K562 (cell line): ENCODE measurements at regions not wholly inside any gene's neighbourhood (a gene's known extent, or its start where the extent isn't known, plus 50 kb on each side); places are given as distances from the start of the nearest gene placed in this dataset.

ENCODE experiments used
- CXXC5 ChIP-seq: fragments of 250-450 bp; sonication (Bioruptor Pico); IDR thresholded peaks from 2 replicates; pipeline ENCODE4 v1.8.0; 2022; ENCODE audit warnings: inconsistent platforms, mild to moderate bottlenecking, moderate library complexity
- EP400 ChIP-seq: fragments of 450-650 bp; IDR thresholded peaks from 2 replicates; pipeline ENCODE4 v1.6.1; 2017; ENCODE audit warnings: antibody characterized with exemption, mild to moderate bottlenecking, moderate library complexity
- FOSL1 ChIP-seq: fragments of 200-800 bp; sonication (Bioruptor generic); conservative IDR thresholded peaks from 2 replicates; pipeline ENCODE4 v1.6.1; 2016; ENCODE audit warnings: missing genetic modification characterization, missing compliant biosample characterization
- NBN ChIP-seq: fragments of 450-650 bp; IDR thresholded peaks from 2 replicates; pipeline ENCODE4 v1.6.1; 2016; ENCODE audit warnings: low read depth, mild to moderate bottlenecking
- NCOA6 ChIP-seq: fragments of 450-650 bp; IDR thresholded peaks from 2 replicates; pipeline ENCODE4 v1.6.1; 2017; ENCODE audit warnings: mild to moderate bottlenecking
- NFRKB ChIP-seq: fragments of 450-650 bp; IDR thresholded peaks from 2 replicates; pipeline ENCODE4 v1.6.1; 2016; ENCODE audit warnings: low read depth
- NR3C1 ChIP-seq: sonication (generic); formaldehyde crosslinking; IDR thresholded peaks from 2 replicates; pipeline ENCODE4 v1.8.1; 2022; ENCODE audit warnings: missing genetic modification reagents
- SMARCC2 ChIP-seq: fragments of 450-650 bp; IDR thresholded peaks from 2 replicates; pipeline ENCODE4 v1.6.1; 2017; ENCODE audit warnings: antibody characterized with exemption, moderate library complexity, mild to moderate bottlenecking, low read depth
- TOE1 ChIP-seq, 2 experiments: fragments of 450-650 bp in 1 of 2; sonication (generic) in 1 of 2; formaldehyde crosslinking in 1 of 2; IDR thresholded peaks; 2 replicates each; pipeline versions ENCODE4 v1.7.1 to v1.8.0; 2016 to 2022; ENCODE audit warnings: borderline replicate concordance in 2 of 2, mild to moderate bottlenecking in 2 of 2, antibody characterized with exemption in 1 of 2, inconsistent platforms in 1 of 2, low read depth in 1 of 2, missing genetic modification reagents in 1 of 2, moderate library complexity in 1 of 2
- TRIM28 ChIP-seq: fragments of 450-650 bp; IDR thresholded peaks from 2 replicates; pipeline ENCODE4 v1.6.1; 2017
- ZNF3 ChIP-seq: fragments of 250-450 bp; sonication (Bioruptor Pico); IDR thresholded peaks from 2 replicates; pipeline ENCODE4 v1.5.0; 2021; ENCODE audit warnings: mild to moderate bottlenecking, moderate library complexity
- ZNF512 ChIP-seq: IDR thresholded peaks from 2 replicates; pipeline ENCODE4 v1.6.1; 2016; ENCODE audit warnings: missing genetic modification characterization, missing compliant biosample characterization
- ZNF639 ChIP-seq, 2 experiments: fragments of 200-800 bp in 1 of 2; sonication (Bioruptor generic) in 1 of 2; sonication (generic) in 1 of 2; formaldehyde crosslinking in 1 of 2; IDR thresholded peaks in 1 of 2; conservative IDR thresholded peaks in 1 of 2; 2 replicates each; pipeline versions ENCODE4 v1.5.0 to v1.6.1; 2016 to 2020; ENCODE audit warnings: missing compliant biosample characterization in 1 of 2, missing genetic modification characterization in 1 of 2, missing genetic modification reagents in 1 of 2
- ZNF644 ChIP-seq: fragments of 200-800 bp; sonication (Bioruptor generic); IDR thresholded peaks from 2 replicates; pipeline ENCODE4 v1.6.1; 2016; ENCODE audit warnings: low read depth, missing genetic modification characterization, missing compliant biosample characterization
- ZNF696 ChIP-seq: fragments of 250-450 bp; sonication (Bioruptor Pico); conservative IDR thresholded peaks from 2 replicates; pipeline ENCODE4 v1.4.0; 2020; ENCODE audit warnings: mild to moderate bottlenecking, moderate library complexity
- ZNF780A ChIP-seq: fragments of 250-450 bp; sonication (Bioruptor Pico); IDR thresholded peaks from 2 replicates; pipeline ENCODE4 v1.5.0; 2021; ENCODE audit warnings: mild to moderate bottlenecking
- TF ChIP-seq, protein P1 (sequence below): fragments of 250-450 bp; sonication (Bioruptor Pico); IDR thresholded peaks from 2 replicates; pipeline ENCODE4 v1.8.0; 2022; ENCODE audit warnings: inconsistent platforms
- TF ChIP-seq, protein P2 (sequence below), 3 experiments: fragments of 200-800 bp in 1 of 3; sonication (Bioruptor generic) in 1 of 3; sonication (generic) in 1 of 3; formaldehyde crosslinking in 1 of 3; IDR thresholded peaks; 2 replicates each; pipeline versions ENCODE4 v1.6.1 to v1.8.0; 2016 to 2022; ENCODE audit warnings: mild to moderate bottlenecking in 2 of 3, missing compliant biosample characterization in 2 of 3, missing genetic modification characterization in 2 of 3, missing genetic modification reagents in 1 of 3

DNA sequence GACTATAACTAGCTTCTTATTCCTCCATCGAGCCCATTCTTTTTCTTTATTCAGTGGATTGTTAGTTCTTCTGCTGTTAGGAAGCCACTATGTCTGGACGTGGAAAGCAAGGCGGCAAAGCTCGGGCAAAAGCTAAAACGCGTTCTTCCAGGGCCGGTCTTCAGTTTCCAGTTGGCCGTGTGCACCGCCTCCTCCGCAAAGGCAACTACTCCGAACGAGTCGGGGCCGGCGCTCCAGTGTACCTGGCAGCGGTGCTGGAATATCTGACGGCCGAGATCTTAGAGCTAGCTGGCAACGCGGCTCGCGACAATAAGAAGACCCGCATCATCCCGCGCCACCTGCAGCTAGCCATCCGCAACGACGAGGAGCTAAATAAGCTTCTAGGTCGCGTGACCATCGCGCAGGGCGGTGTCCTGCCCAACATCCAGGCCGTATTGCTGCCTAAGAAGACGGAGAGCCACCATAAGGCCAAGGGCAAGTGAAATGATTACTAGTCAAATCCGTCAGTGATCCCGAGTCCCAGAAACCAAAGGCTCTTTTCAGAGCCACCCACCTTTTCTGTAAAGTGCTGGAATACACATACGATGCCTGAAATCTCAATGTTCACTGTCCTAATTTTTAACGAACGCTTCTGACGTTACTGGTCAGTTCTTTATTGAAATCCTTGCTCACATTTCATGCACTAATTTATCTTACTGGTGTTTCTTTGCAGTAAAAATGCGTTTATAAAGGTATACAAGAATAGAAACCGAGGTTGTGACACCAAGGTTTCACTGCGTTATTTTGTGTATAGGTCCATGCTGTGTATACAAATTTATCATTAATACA, 129.9 kb downstream of the HFE start (continued):
- TF ChIP-seq NR3C1 (CRISPR knock-in tag) (peak; percentile 70; the same call in 1 of the 2 replicates), TOE1 (IDR thresholded peaks at IDR 0.05; ENCODE audit: borderline replicate concordance) (peak; percentile 87), TOE1 (CRISPR knock-in tag; IDR thresholded peaks at IDR 0.05; ENCODE audit: borderline replicate concordance, low read depth) (peak; percentile 99), SMARCC2 (no peak), TRIM28 (peak; percentile 88), EP400 (peak; percentile 85), NBN (peak; percentile 94), ZNF3 (CRISPR knock-in tag) (0 out of 2 replicates have a peak, but pooled peaks have one; percentile 27), FOSL1 (tag) (peak; percentile 48), CXXC5 (CRISPR knock-in tag) (peak; percentile 91), ZNF512 (tag) (no peak), NFRKB (peak; percentile 99), ZNF696 (CRISPR knock-in tag) (no peak), ZNF644 (tag) (peak; percentile 43; the same call in 1 of the 2 replicates), ZNF639 (CRISPR knock-in tag; conservative IDR thresholded peaks at IDR 0.05 in 1 of 2, IDR thresholded peaks at IDR 0.05 in 1 of 2) (peak in 1 of 2 experiments; percentile 58; a peak in 1 of 4 replicates), ZNF780A (CRISPR knock-in tag) (no peak), NCOA6 (no peak)
- TF ChIP-seq, protein P1, sequence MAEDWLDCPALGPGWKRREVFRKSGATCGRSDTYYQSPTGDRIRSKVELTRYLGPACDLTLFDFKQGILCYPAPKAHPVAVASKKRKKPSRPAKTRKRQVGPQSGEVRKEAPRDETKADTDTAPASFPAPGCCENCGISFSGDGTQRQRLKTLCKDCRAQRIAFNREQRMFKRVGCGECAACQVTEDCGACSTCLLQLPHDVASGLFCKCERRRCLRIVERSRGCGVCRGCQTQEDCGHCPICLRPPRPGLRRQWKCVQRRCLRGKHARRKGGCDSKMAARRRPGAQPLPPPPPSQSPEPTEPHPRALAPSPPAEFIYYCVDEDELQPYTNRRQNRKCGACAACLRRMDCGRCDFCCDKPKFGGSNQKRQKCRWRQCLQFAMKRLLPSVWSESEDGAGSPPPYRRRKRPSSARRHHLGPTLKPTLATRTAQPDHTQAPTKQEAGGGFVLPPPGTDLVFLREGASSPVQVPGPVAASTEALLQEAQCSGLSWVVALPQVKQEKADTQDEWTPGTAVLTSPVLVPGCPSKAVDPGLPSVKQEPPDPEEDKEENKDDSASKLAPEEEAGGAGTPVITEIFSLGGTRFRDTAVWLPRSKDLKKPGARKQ = no peak
- TF ChIP-seq, protein P2, sequence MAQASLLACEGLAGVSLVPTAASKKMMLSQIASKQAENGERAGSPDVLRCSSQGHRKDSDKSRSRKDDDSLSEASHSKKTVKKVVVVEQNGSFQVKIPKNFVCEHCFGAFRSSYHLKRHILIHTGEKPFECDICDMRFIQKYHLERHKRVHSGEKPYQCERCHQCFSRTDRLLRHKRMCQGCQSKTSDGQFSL (CRISPR knock-in tag; IDR thresholded peaks at IDR 0.05) = peak; percentile 78
- TF ChIP-seq, protein P2 (tag; IDR thresholded peaks at IDR 0.05) = no peak
